ENCODE measurements at regions not wholly inside any gene's neighbourhood (a gene's known extent, or its start where the extent isn't known, plus 50 kb on each side); places are given as distances from the start of the nearest gene placed in this dataset.
"Not testable (repeated sequence)": the region's sequence is repeated elsewhere in the genome, so short reads cannot be mapped to it uniquely, and the experiment has no call there.

DNA sequence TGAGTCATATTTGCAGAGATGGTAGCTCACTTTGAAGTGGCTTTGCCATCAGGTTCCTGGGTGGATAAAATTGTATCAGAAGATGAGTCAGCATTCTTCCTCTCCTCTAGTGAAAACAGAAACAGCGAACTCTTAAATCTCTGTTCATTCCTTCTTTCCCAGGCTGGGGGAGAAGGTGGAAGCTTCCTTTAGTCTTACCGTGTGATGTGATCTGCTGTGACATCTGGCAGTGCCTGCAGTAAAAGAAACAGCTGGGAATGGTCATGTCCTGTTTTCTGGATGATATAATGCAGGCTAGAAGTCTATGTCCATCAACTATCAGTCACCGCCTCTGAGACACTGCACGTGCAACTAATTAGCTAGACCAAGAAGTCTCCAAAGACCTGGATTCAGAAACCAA is 171.6 kb downstream of the VAPA start:
- DNase-seq (ENCODE audit: low read depth, low spot score): no peak

DNA sequence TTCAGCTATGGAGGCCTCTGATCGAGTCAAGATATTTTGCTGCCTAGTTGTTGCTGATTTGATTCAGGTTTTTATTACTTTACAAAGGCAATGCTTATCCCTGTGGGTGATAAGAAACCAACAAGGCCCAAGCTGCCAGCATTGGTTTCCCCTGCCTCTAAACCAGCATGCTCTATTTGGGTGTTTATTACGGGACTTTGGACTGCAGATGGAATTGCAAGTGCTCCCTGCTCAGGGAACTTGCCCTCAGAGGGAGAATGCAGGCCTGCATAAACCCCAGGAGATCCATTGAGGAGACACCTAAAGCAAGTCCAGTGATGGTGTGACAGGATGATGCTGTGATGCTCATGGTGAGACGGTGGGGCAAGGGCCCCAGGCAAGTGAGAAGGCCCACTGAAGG is 172.1 kb downstream of the VAPA start:
- no peak for DNase-seq (ENCODE audit: low read depth, low spot score)

DNA sequence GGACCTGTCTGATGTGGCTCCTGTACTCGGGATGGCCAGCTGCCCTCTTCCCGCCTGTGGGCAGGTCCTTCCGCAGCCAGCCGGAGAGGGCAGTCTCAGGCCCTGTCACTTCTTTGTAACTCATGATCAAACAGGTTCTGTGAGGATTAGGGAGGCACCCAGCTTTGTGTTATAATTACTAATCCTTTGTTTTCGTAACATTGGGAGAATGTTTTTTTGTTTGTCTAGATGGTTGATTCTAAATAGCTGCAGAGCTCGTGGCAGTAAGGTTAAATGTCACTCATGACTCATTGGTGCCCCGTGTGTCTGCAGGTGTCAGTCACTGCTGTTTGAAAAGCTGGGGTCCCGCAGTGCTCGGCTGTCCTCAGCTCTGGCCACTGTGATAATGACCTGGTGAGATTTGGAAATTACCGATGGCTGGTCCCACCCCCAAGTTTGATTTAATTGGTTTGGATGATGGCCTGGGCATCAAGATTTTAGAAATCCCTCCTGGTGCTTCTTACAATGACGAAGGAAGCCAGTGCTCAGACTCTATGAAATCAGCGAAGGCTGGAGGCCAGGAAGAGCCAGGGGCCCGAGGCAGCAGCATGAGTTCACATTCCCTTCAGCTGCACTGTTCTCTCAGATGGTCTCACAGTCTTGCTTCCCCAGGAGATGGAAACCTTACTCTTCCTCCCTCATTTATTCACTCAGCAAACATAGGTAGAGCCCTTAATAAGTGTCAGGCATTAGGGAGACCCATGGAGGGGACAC is 172.8 kb downstream of the VAPA start:
- DNase-seq (ENCODE audit: low read depth, low spot score): peak; percentile 50

DNA sequence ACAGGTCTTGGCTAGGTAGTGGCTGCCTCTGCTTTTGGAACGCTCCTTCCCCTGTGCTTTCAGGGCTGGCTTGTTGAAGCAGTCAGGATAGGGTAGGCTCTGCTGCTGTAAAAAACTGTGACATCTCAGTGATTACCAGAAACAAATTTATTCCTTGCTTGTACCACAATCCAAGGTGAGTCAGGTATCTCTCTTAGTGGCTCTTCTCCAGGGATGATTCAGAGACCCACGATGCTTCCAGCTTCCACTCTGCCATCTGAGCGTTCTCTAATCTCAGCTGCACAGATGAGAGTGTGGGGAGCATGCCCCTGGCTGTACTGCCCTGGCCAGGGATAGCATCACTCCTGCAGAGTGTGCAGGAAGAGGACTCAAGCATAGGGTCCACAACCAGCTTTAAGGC is 174.9 kb downstream of the VAPA start:
- DNase-seq (ENCODE audit: low read depth, low spot score): no peak

DNA sequence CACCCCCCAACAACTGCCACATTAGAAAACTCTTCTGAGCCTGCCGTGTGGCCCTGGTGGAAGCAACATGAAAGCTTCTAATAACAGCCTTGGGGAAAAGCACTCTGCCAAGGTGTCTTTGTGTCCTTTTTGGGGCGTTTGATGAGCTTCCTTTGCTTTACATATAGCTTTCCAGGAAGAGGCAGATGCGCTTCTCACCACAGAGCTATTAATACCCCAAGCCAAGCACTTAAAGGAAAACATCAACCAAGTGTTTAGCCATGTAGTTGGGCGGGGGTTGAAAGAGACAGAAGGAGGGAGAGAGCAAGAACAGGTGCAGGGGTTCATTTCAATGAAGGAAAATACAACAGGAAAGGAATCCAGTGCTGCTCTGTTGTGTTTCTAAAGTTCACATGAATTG is 176.1 kb downstream of the VAPA start:
- DNase-seq (ENCODE audit: low read depth, low spot score): no peak

DNA sequence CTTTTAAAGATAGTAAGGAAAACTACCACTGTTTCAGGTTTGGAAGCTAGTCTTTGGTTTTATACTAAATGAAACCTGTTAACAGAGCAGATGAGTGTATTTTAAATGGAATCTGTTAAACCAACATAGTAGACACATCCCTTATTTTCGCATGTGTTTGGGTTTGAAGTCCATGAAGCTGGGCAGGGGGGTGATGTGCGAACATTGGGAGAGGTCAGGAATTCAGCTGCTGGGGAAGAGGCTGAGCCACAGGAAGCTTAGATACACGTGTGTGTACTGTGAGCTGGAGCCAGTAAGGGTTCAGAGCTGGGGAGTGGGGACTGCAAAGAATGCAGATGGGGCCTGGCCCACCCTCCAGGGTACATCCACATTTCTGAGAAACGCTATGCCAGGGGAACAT is 176.9 kb downstream of the VAPA start:
- no peak for DNase-seq (ENCODE audit: low read depth, low spot score)

DNA sequence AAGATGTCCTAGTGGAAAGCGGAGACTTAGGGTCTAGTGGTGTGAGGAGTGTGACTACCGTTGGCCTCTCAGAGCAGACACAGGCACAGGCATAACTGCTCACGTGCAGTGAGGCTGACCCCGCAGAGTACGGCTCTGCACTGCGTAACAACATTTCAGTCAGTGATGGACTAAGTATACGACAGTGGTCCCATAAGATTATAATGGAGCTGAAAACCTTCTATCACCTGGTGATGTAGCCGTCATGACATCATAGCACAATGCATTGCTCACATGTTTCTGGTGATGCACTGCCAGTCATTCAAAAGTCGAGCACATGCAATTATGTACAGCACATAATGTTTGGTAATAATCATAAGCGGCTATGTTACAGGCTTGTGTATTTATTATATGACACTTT is 179.6 kb downstream of the VAPA start:
- DNase-seq (ENCODE audit: low read depth, low spot score): no peak

DNA sequence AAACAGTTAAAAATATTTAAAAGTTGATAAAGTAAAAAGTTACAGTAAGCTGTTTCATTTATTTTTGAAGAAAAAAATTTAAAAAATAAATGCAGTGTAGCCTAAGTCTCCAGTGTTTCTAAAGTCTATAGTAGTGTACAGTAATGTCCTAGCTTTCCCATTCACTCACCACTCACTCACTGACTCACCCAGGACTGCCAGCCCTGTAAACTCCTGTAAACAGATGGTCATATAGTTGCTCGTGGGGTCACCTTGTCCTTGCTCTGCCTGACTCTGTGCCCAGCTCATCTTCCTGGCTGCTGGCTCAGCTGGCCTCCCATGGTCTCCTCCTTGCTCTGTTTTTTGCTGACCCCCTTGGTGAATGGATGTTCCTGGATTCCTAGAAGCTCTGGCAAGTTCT is 180.3 kb downstream of the VAPA start:
- DNase-seq (ENCODE audit: low read depth, low spot score): peak; percentile 20

DNA sequence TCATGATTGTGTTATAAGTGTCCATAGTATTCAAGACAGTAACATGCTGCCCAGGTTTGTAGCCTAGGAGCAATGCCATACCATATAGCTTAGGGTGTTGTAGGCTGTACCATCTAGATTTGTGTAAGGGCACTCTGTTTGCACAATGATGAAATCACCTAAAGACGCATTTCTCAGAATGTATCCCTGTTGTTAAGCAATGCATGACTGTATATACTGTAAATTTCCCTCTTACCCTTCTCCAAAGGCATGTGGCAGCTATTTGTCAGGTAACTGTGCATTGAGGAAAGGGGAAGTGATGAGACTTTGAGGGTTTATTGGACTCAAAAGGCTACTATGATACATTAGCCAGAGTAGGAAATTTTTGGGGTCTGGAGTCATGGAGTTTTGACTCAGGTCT is 180.8 kb downstream of the VAPA start:
- DNase-seq (ENCODE audit: low read depth, low spot score): no peak

DNA sequence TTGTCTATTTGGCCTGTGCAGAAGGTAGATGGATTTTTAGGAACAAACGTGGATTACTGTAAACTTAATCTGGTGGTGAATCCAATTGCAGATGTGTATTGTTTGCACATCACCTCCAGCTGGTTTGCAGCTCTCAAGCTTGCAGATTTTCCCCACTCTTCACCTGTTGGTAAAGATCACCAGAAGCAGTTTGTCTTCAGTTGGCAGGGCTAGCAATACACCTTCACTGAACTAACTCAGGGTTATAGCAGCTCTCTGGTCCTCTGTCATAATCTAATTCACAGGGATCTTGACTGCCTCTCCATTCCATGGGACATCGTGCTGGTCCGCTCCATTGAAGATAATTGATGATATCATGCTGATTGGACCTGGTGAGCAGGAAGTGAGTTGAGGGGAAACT is 181.5 kb downstream of the VAPA start:
- DNase-seq (ENCODE audit: low read depth, low spot score): no peak

DNA sequence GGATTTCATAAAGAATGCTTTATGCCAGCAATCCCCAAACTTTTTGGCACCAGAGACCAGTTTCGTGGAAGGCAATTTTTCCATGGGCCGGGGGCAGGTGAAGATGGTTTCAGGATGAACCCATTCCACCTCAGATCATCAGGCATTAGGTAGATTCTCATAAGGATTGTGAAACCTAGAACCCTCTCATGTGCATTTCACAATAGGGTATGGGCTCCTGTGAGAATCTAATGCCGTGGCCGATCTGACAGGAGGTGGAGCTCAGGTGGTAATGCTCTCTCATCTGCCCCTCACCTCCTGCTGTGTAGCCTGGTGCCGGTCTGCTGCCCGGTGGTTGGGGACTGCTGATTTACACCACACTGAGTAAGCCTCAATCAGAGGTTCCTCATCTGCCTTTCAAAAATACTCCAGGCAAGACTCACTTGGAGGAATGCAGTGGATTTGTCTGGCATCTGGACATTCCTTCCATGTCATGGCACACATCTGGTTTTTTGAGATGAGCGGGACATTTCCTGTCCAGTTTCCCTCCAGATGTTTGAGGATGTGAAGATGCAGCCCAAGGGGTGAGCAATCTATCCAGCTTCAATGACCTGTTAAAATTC is 185.8 kb downstream of the VAPA start:
- DNase-seq (ENCODE audit: low read depth, low spot score): no peak

DNA sequence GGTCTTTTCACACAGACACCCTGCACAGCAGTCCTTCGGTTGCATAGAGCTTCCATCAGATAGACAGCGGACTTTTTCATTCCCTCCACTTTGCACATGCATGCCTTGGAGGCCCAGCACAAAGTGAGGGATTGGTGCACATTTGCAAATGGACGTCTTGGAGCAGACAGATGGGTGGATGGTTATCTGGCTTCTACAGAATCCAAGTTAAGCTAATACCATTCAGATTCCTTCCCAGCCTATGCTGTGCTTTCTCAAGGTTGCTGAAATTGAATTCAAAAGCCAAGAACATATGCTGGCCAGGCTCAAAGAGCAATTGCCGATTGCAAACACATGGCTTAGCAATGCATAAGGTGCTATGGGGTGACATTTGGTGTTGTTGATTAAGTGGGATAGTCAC is 186.4 kb downstream of the VAPA start:
- no peak for DNase-seq (ENCODE audit: low read depth, low spot score)

DNA sequence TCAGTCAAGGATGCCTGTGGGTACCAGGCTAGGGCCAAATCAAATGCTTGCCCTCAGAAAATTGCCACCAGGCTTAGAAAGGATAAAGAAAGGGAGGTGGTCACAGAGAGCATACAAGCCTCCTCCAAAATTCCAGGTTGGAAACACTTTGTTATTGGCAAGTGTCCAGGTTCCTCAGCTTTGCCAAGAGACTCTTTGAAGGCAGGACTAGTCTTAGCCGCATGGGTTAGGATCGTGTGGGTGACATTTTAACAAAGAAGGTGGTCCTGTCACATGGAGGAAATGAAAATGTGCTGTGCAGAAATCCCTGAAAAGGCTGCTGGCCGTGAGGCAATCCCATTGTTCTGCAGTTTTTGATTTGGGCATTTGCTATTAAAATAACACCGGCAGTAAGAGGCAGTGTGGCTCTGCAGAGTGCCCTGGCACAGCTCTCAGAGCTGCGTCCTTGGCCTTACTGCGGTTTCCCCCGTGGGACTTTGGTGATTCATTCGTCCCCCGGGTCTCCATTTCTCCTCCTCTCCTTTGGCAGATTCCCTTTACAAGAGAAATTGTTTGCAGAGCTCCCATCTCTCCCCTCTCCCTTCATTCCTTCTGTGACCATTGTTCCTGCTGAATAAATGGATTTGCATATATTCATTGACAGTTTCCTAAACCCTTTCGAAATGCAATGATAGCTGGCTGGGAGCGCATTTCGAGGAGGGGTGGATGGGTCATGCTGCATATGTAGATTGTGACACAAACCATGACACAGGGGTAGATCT is 187.3 kb downstream of the VAPA start:
- peak; percentile 82 for DNase-seq (ENCODE audit: low read depth, low spot score)

DNA sequence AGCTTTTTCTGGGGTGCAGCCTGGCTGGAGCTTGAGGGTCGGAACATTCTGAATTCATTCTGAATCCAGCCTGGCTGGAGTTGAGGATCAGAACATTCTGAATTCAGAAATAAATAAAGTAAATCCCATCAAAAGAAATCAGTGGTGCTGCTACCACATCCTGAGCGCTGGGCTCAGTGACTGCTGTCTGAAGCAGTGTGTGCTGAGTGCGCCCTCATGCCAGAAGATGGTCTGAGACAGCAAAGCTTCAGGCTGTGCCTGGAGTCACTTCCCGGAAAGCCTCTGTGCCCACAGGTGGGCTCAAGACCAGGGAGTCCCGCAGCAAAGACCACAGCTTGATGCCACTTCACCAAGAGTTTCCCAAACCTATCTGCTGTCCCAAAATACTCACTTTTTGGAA is 187.9 kb downstream of the VAPA start:
- DNase-seq (ENCODE audit: low read depth, low spot score): peak; percentile 8

DNA sequence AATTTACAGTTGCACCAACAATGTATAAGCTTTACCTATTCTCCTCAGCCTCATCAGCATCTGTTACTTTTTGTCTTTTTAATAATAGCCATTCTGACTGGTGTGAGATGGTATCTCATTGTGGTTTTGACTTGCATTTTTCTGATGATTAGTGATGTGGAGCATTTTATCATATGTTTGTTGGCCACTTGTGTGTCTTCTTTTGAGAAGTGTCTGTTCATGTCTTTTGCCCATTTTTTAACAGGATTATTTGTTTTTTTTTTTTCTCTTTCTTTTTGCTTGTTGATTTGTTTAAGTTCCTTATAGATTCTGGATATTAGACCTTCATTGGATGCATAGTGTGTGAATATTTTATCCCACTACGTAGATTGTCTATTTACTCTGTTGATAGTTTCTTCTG is 191.3 kb downstream of the VAPA start:
- DNase-seq (ENCODE audit: low read depth, low spot score): not testable (repeated sequence)

DNA sequence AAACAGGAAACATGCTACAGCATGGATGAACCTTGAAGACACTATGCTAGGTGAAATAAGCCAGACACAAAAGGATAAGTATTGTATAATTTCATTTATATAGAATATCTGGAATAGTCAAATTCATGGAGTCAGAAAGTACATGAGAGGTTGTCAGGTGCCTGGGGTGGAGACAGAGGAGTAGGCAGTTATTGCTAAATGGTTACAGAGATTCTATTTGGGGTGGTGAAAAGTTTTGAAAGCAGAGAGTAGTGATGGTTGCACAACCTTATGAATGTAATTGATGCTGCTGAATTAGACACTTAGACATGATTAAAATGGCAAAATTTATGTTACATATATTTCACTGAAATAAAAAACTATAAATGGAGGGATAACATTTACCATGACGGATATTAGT is 197.4 kb downstream of the VAPA start:
- DNase-seq (ENCODE audit: low read depth, low spot score): no peak

DNA sequence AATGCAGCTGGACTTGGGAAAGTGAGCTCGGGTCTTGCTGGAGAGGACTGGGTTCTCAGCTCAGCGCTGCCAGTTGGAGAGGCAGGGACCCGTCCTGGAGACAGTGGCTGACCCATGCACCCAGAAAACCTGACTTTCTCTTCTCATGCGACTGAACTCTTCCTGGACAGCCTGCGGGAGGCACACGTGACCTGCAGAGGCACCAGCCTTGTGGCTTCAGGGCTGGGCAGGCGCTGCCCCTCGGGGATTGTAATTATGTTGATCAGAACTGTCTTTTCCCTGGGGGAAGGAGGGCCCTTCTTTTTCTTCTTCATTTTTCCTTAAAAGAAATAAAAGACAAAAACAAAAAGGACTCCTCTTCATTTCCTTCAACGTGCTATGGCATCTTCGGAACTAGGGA is 198.1 kb downstream of the VAPA start:
- no peak for DNase-seq (ENCODE audit: low read depth, low spot score)

DNA sequence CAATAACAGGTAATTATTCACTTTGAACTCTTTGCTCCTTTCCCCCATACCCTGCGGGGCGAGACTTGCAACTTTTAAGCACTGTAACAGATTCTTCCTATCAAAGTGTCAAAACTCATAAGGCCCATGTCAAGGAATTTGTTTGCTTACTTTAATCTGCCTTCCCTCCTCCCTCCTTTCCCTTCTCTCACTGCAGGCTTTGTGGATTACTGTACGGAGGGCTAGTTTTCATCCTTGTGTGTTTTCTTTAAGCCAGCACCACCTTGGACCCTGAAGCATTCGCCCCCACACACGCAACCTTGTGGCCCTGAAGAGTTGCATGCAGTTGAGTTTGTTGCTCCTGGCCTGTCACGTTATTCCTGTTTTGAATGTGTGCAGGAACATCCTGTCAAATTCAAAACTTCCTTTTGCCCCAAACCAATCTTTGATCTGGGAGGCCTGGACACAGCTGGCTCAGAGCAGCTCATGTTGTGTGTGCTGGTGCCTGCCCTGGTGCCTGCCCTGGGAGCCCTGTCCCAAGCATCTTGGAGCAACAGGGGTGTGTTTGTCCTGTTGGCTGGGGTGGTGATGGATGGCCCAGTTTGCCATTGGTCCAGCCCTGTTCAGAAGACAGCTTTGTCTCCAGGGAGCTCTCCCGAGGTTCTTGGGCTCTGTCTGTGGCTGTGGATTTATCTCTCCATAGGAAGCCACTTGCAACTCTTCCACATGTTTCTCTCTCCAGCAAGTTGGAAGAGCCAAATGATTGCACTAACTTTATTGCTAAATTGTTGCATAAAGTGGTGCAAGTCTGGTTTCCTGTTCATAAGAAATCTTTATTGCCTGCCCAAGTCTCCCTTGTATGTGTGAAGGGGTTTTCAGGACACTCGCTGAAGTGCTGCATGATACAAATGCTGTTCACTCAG is 199.6 kb downstream of the VAPA start:
- DNase-seq (ENCODE audit: low read depth, low spot score): no peak

DNA sequence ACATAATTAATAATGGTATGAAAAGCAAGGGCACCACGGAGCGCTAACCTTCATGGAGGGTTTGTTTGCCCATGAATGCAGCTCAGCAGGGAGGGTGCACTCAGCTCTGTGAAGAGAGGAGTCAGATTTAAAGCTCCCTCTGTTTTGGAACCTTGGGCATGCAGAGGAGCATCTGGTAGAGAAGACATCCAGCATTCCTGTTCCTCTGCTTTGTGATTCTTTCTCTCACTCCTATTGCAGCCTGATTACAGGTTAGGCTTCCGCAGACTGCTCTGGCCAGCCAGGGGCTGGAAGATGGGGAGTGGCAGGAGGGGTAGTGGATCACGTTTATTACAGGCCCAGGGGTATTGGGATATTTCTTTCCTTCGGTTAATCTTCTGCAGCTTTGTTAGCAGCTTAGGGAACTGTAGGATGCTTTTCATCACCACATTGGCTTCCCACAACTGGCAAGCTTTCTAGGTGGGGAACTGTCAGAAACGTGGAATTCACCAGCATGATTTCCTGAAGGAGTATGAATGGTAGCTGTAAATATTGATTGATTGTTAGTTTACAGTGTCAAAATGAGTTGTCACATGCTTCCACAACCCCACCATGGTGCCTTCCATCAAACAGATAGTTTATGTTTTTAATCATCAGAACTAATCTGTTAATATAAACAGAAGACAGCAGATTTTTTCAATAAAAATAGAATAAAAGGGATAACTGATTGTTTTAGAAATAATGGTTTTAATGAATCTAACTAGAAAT is 201.1 kb downstream of the VAPA start:
- no peak for DNase-seq (ENCODE audit: low read depth, low spot score)

DNA sequence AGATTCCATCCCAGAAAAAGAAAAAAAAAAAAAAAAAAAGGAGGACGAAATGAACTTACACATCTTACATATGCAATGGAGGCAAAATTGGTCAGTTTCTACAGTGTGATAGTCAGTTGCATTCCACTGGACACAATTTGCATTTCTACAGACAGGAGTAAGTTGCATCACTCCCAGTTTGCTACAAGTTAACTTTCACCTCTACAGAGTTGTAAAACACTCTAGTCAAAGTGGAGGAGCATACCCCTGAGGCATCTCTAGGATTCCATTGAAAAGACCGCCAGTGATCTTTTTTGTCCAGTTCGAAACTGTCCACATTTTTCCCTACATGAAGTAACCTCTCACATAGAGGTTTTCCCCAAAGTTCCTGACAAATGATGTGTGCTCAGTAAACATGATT is 202.8 kb downstream of the VAPA start:
- no peak for DNase-seq (ENCODE audit: low read depth, low spot score)

DNA sequence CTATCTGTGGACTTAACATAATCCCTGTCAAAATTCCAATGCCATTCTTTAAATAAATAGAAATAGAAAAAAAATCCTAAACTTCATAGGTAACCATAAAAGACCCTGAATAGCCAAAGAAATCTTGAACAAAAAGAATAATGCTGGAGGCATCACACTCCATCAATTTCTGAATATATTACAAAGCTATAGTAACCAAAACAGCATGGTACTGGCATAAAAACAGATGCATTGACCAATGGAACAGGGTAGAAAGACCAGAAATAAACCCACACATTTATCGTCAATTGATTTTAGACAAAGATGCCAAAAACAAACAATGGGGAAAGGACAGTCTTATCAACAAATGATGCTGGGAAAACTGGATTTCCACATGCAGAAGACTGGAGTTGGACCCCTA is 205.7 kb downstream of the VAPA start:
- DNase-seq (ENCODE audit: low read depth, low spot score): no peak
